ENCODE measurements at regions not wholly inside any gene's neighbourhood (a gene's known extent, or its start where the extent isn't known, plus 50 kb on each side); places are given as distances from the start of the nearest gene placed in this dataset.
"Not testable (repeated sequence)": the region's sequence is repeated elsewhere in the genome, so short reads cannot be mapped to it uniquely, and the experiment has no call there.

GRCh38 chr10:25713894-25714240 lies 220.2 kb upstream of the MYO3A start:
- DNase-seq: no peak

- no peak for DNase-seq
These were observed 209.8 kb upstream of the MYO3A start for GRCh38 chr10:25724241-25724640.

GRCh38 chr10:25725917-25726716 lies 207.9 kb upstream of the MYO3A start:
- peak; percentile 17 to 35 for DNase-seq

- DNase-seq: no peak
These were observed 195.3 kb upstream of the MYO3A start for GRCh38 chr10:25738776-25739175.

GRCh38 chr10:25743832-25744231 lies 190.2 kb upstream of the MYO3A start:
- no peak for DNase-seq

- no peak for DNase-seq
These were observed 189.5 kb upstream of the MYO3A start for GRCh38 chr10:25744574-25744973.

- no peak for DNase-seq
These were observed 188.1 kb upstream of the MYO3A start for GRCh38 chr10:25745976-25746375.

GRCh38 chr10:25747084-25747483 lies 186.9 kb upstream of the MYO3A start:
- no peak for DNase-seq

GRCh38 chr10:25748509-25748908 lies 185.5 kb upstream of the MYO3A start:
- no peak for DNase-seq

- DNase-seq: no peak
These were observed 180.3 kb upstream of the MYO3A start for GRCh38 chr10:25753776-25754175.

- not testable (repeated sequence) for DNase-seq
These were observed 178.2 kb upstream of the MYO3A start for GRCh38 chr10:25755874-25756273.

- no peak for DNase-seq
These were observed 177.2 kb upstream of the MYO3A start for GRCh38 chr10:25756784-25757183.

GRCh38 chr10:25758041-25758457 lies 176.0 kb upstream of the MYO3A start:
- peak; percentile 3 to 16 for DNase-seq

GRCh38 chr10:25758511-25758910 lies 175.5 kb upstream of the MYO3A start:
- no peak for DNase-seq

GRCh38 chr10:25761937-25762336 lies 172.1 kb upstream of the MYO3A start:
- DNase-seq: no peak

- no peak for DNase-seq
These were observed 167.8 kb upstream of the MYO3A start for GRCh38 chr10:25766213-25766612.

GRCh38 chr10:25766687-25767221 lies 167.3 kb upstream of the MYO3A start:
- no peak for DNase-seq

- DNase-seq: no peak
These were observed 165.9 kb upstream of the MYO3A start for GRCh38 chr10:25768167-25768566.

GRCh38 chr10:25778646-25779045 lies 155.4 kb upstream of the MYO3A start:
- no peak for DNase-seq

- no peak for DNase-seq
These were observed 147.9 kb upstream of the MYO3A start for GRCh38 chr10:25786161-25786560.

- no peak for DNase-seq
These were observed 147.1 kb upstream of the MYO3A start for GRCh38 chr10:25786899-25787298.

GRCh38 chr10:25797888-25798429 lies 136.1 kb upstream of the MYO3A start:
- no peak for DNase-seq

- no peak for DNase-seq
These were observed 129.5 kb upstream of the MYO3A start for GRCh38 chr10:25804505-25804904.

- no peak for DNase-seq
These were observed 128.0 kb upstream of the MYO3A start for GRCh38 chr10:25805986-25806385.

All from right lung (tissue), 2 donors.